Neuronal stem cell (in vitro differentiated cells): ENCODE measurements at regions not wholly inside any gene's neighbourhood (a gene's known extent, or its start where the extent isn't known, plus 50 kb on each side); places are given as distances from the start of the nearest gene placed in this dataset.

Experiments used
- DNase-seq: peaks from one replicate; pipeline ENCODE4 v3.0.0-alpha.2; 2013; ENCODE audit warnings: low spot score
- H2AFZ ChIP-seq: one replicate; pipeline ENCODE4 v1.6.1; 2013; ENCODE audit warnings: mild to moderate bottlenecking, low read length, inconsistent platforms
- H2AK5ac ChIP-seq: 2 replicates; pipeline ENCODE4 v1.6.1; 2013; ENCODE audit warnings: low read depth, mild to moderate bottlenecking, inconsistent platforms, low read length, moderate library complexity, mixed read lengths
- H2BK120ac ChIP-seq: 2 replicates; pipeline ENCODE4 v1.6.1; 2013; ENCODE audit warnings: low read depth, mild to moderate bottlenecking, inconsistent platforms, low read length, moderate library complexity, mixed read lengths
- H2BK12ac ChIP-seq: one replicate; pipeline ENCODE4 v1.6.1; 2013; ENCODE audit warnings: low read length, inconsistent platforms
- H2BK15ac ChIP-seq: 2 replicates; pipeline ENCODE4 v1.6.1; 2013; ENCODE audit warnings: mild to moderate bottlenecking, low read length, inconsistent platforms, mixed read lengths
- H2BK5ac ChIP-seq: one replicate; pipeline ENCODE4 v1.6.1; 2013; ENCODE audit warnings: inconsistent platforms, mild to moderate bottlenecking, low read length, moderate library complexity
- H3K14ac ChIP-seq: one replicate; pipeline ENCODE4 v1.6.1; 2013; ENCODE audit warnings: low read length, inconsistent platforms
- H3K18ac ChIP-seq: 2 replicates; pipeline ENCODE4 v1.6.1; 2013; ENCODE audit warnings: low read length, inconsistent platforms
- H3K23ac ChIP-seq: 2 replicates; pipeline ENCODE4 v1.6.1; 2013; ENCODE audit warnings: low read depth, mild to moderate bottlenecking, mixed read lengths, low read length, inconsistent platforms; ENCODE audit not compliant: poor library complexity
- H3K27ac ChIP-seq: replicated peaks from 3 replicates; pipeline ENCODE4 v1.5.1; 2013; ENCODE audit warnings: low read length, inconsistent platforms
- H3K27me3 ChIP-seq, 3 experiments: 2 replicates each; pipeline ENCODE4 v1.6.1; 2013; ENCODE audit warnings: low read length in 3 of 3, mild to moderate bottlenecking in 2 of 3, inconsistent platforms in 1 of 3, low read depth in 1 of 3, mixed read lengths in 1 of 3, moderate library complexity in 1 of 3; ENCODE audit not compliant: control insufficient read depth in 3 of 3, insufficient read depth in 3 of 3
- H3K36me3 ChIP-seq, 2 donors: replicated peaks in 1 of 2; 2 replicates each; pipeline ENCODE4 v1.6.1; 2013; ENCODE audit warnings: low read length in 2 of 2; ENCODE audit not compliant: control insufficient read depth in 2 of 2, insufficient read depth in 2 of 2
- H3K4ac ChIP-seq: 2 replicates; pipeline ENCODE4 v1.6.1; 2013; ENCODE audit warnings: inconsistent platforms, mild to moderate bottlenecking, low read length, moderate library complexity
- H3K4me1 ChIP-seq, 2 donors: 1 replicate in 1 of 2; 2 replicates in 1 of 2; pipeline ENCODE4 v1.6.1; 2013; ENCODE audit warnings: low read length in 2 of 2, low read depth in 1 of 2; ENCODE audit not compliant: control insufficient read depth in 2 of 2, insufficient read depth in 1 of 2
- H3K4me2 ChIP-seq: one replicate; pipeline ENCODE4 v1.6.1; 2013; ENCODE audit warnings: mild to moderate bottlenecking, low read length, inconsistent platforms; ENCODE audit not compliant: insufficient read depth, poor library complexity, severe bottlenecking
- H3K4me3 ChIP-seq, 2 donors: 2 replicates each; pipeline ENCODE4 v1.5.1; 2013; ENCODE audit warnings: low read length in 2 of 2, mild to moderate bottlenecking in 2 of 2, inconsistent platforms in 1 of 2, moderate library complexity in 1 of 2
- H3K79me1 ChIP-seq: one replicate; pipeline ENCODE4 v1.6.1; 2013; ENCODE audit warnings: low read depth, mild to moderate bottlenecking, inconsistent platforms, low read length, moderate library complexity
- H3K9ac ChIP-seq: one replicate; pipeline ENCODE4 v1.6.1; 2013; ENCODE audit warnings: mild to moderate bottlenecking, low read depth, low read length, inconsistent platforms; ENCODE audit not compliant: poor library complexity
- H3K9me3 ChIP-seq, 2 donors: replicated peaks in 1 of 2; 2 replicates each; pipeline versions ENCODE3 to v1.6.1; 2013; ENCODE audit warnings: low read length in 2 of 2, mild to moderate bottlenecking in 2 of 2, inconsistent platforms in 1 of 2, low read depth in 1 of 2, mixed read lengths in 1 of 2, moderate library complexity in 1 of 2; ENCODE audit not compliant: control insufficient read depth in 2 of 2, insufficient read depth in 1 of 2
- H4K8ac ChIP-seq: one replicate; pipeline ENCODE4 v1.6.1; 2013; ENCODE audit warnings: low read depth, mild to moderate bottlenecking, inconsistent platforms, low read length, moderate library complexity
- H4K91ac ChIP-seq: one replicate; pipeline ENCODE4 v1.6.1; 2013; ENCODE audit warnings: low read length, low read depth, mild to moderate bottlenecking, inconsistent platforms; ENCODE audit not compliant: poor library complexity
- WGBS, 2 donors: extraction: QIAGEN DNeasy Blood & Tissue Kit; methylation state at CpG; one replicate each; pipeline ENCODE4 v1.1.7; 2013; ENCODE audit warnings: missing lambda C conversion rate in 2 of 2, mixed read lengths in 1 of 2; ENCODE audit not compliant: insufficient read length in 2 of 2, insufficient replicate concordance in 1 of 2; ENCODE audit errors: extremely low coverage in 2 of 2; 5-methylcytosine and 5-hydroxymethylcytosine counted together

DNA sequence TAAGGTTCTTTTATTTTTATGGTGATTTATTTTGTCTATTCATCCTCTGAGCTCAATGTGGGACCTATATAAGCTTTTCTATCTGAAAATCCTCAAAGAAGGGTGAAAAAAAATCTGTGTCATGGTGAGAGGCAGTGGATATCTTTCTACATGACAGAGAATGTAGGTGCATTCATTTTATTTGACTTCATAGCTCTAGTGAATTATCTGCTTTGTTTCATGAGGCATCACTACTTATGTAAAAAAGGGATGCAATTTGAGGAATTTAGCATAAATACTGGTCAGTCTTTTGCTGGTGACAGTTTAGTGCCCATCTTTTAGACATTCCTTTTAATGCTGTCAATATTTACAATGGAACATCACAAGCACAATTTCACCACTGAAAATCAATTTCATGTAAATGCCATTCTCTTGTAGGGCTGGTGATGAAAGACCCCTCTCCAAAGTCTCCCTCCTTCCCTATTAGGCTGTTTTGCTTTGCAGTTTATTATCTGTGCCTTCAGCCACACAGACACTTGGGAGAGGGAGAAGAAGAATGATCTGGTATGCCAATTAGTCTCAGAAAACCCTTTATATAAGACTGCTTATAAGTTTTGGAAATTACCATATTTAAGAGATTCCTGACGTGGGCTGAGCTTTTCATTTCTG lies 148.3 kb upstream of the NXPH2 start:
- no peak for DNase-seq
- Histone ChIP-seq H3K23ac (no peak overlapping the region), H3K4me2 (no peak overlapping the region), H3K4me3 (no peak overlapping the region), H3K9me3 (no peaks in the 10 kb centered on the region), H3K9ac (no peak overlapping the region), H3K14ac (no peak overlapping the region), H2BK120ac (no peak overlapping the region), H2AFZ (no peak overlapping the region), H3K27me3 (no peaks in the 10 kb centered on the region), H2BK5ac (no peak overlapping the region), H3K36me3 (no peaks in the 10 kb centered on the region), H4K91ac (no peak overlapping the region), H2AK5ac (no peak overlapping the region), H3K27ac (no peak overlapping the region), H2BK15ac (no peak overlapping the region), H3K18ac (no peak overlapping the region), H3K79me1 (no peaks in the 10 kb centered on the region), H4K8ac (no peak overlapping the region), H3K4ac (no peak overlapping the region), H3K4me1 (no peaks in the 10 kb centered on the region), H2BK12ac (no peak overlapping the region)
- WGBS, 2 donors = no CpG with 5 or more reads among the region's 1 CpG

DNA sequence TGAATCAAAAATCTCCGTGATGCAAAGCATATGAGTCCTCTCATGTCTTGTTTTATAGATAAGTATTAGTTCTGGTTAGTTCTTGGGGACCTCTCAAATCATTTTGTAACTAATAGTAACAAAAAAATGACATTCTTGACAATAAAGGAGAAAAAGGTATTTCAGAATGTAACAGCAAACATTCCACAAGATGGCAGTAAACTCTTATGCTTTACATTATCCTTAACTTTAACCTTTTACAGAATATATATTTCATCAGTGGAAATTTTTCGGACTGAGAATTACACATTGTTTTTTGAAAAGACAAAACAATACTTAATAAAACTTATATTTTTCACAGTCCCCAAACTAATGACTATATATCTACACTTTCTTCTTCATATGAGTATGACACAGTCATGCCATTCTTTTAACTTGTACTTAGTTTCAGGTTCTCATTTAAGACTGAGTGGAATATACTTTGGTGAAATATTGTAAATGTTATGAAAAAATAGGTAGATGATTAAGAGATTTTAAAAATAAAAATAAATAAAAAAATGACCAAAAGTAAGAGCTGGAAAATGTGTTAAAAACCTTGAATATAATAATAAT lies 142.9 kb upstream of the NXPH2 start:
- H3K79me1 ChIP-seq = no peaks in the 10 kb centered on the region
- H2BK15ac ChIP-seq = no peak overlapping the region
- H4K8ac ChIP-seq = no peak overlapping the region
- H3K14ac ChIP-seq = no peak overlapping the region
- H3K9me3 ChIP-seq = no peaks in the 10 kb centered on the region
- H3K18ac ChIP-seq = no peak overlapping the region
- no peaks in the 10 kb centered on the region for H3K36me3 ChIP-seq
- no peak overlapping the region for H3K4ac ChIP-seq
- no peak overlapping the region for H2BK120ac ChIP-seq
- H2BK12ac ChIP-seq = no peak overlapping the region
- H2BK5ac ChIP-seq = no peak overlapping the region
- no peak overlapping the region for H3K9ac ChIP-seq
- peaks cover 0 to 4% of the 10 kb centered on the region in 2 donors for H3K4me1 ChIP-seq
- H4K91ac ChIP-seq = no peak overlapping the region
- H3K27ac ChIP-seq = no peak overlapping the region
- WGBS, 2 donors = no CpG with 5 or more reads among the region's 2 CpGs
- H3K4me2 ChIP-seq = no peak overlapping the region
- no peaks in the 10 kb centered on the region for H3K27me3 ChIP-seq
- no peak overlapping the region for H3K4me3 ChIP-seq
- H2AK5ac ChIP-seq = no peak overlapping the region
- H2AFZ ChIP-seq = no peak overlapping the region
- H3K23ac ChIP-seq = no peak overlapping the region
- no peak for DNase-seq

DNA sequence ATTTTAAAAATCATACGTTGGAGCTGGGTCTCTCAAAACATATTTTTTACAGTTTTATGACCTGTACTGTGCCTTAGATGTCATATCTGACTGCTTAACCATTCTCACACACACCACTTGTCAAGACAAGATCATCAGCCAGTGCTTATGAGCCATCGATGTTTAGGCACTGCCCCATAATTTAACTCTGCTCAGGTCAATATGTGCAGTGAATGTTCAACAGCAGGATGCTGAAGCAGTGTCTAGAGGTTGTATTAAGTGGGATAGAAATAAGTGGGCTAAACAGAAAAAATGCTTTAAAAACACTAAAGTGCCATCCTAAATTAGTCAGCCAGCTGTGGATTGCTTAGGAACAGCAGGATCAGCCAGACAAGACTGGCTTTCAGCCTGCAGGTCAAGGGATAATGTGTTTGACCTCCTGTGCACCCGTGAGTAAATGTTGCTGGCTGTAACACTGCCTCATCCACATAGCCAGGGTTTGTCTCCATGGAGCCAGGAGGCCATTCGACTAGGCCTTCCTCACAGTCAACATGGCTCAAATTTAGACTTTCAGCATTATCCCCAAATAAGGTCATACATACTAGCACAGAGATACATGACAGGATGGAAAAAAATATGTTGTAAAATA lies 139.0 kb upstream of the NXPH2 start:
- H3K9ac ChIP-seq = no peak overlapping the region

DNA sequence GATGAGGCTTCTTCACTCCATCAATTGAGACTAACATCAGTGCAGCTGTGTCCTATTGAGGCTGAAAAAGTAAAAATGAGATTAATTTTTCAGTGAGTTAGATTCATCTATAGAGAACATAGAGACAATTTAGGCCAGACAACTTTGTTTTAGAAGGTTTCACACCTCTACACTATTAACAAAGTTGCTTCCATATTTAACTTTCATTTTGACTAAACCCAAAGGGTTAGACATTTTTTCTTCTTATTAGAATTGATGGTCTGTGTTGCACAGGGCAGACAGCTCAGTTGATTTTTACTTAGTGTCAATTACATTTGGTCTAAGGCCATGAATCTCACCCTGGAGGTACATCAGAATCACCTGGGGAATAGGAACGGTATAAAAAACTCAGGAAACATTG lies 130.2 kb upstream of the NXPH2 start:
- no peak overlapping the region for H3K18ac ChIP-seq
- no peaks in the 10 kb centered on the region for H3K79me1 ChIP-seq
- DNase-seq = no peak
- no peak overlapping the region for H3K4ac ChIP-seq
- H2AFZ ChIP-seq = no peak overlapping the region
- H3K27me3 ChIP-seq = no peaks in the 10 kb centered on the region
- H3K36me3 ChIP-seq = no peaks in the 10 kb centered on the region
- H4K8ac ChIP-seq = no peak overlapping the region
- no peak overlapping the region for H3K27ac ChIP-seq
- no peak overlapping the region for H2AK5ac ChIP-seq
- H2BK15ac ChIP-seq = no peak overlapping the region
- H3K4me3 ChIP-seq = no peak overlapping the region
- no CpG with 5 or more reads among the region's 1 CpG for WGBS, 2 donors
- no peak overlapping the region for H2BK12ac ChIP-seq
- no peak overlapping the region for H2BK120ac ChIP-seq
- no peak overlapping the region for H2BK5ac ChIP-seq
- no peak overlapping the region for H3K4me2 ChIP-seq
- no peak overlapping the region for H4K91ac ChIP-seq
- no peaks in the 10 kb centered on the region for H3K4me1 ChIP-seq
- H3K14ac ChIP-seq = no peak overlapping the region
- H3K23ac ChIP-seq = no peak overlapping the region
- H3K9me3 ChIP-seq = no peaks in the 10 kb centered on the region
- H3K9ac ChIP-seq = no peak overlapping the region

More for the DNA sequence above, 139.0 kb upstream of the NXPH2 start:
- Histone ChIP-seq H3K79me1 (no peaks in the 10 kb centered on the region), H3K4me2 (no peak overlapping the region), H3K4me3 (no peak overlapping the region), H3K4me1 (peaks cover 0 to 4% of the 10 kb centered on the region in 2 donors), H3K4ac (no peak overlapping the region), H2BK15ac (no peak overlapping the region), H3K18ac (no peak overlapping the region), H3K27me3 (no peaks in the 10 kb centered on the region), H3K36me3 (no peaks in the 10 kb centered on the region), H3K23ac (no peak overlapping the region), H2BK5ac (no peak overlapping the region), H3K9me3 (no peaks in the 10 kb centered on the region), H4K8ac (no peak overlapping the region), H3K14ac (no peak overlapping the region), H3K27ac (no peak overlapping the region), H2AFZ (no peak overlapping the region), H2AK5ac (no peak overlapping the region), H4K91ac (no peak overlapping the region), H2BK12ac (no peak overlapping the region), H2BK120ac (no peak overlapping the region)
- DNase-seq = no peak
- WGBS, 2 donors = no CpG with 5 or more reads among the region's 4 CpGs
